Neural cell (in vitro differentiated cells): ENCODE measurements at regions not wholly inside any gene's neighbourhood (a gene's known extent, or its start where the extent isn't known, plus 50 kb on each side); places are given as distances from the start of the nearest gene placed in this dataset.

ENCODE experiments used
- EP300 ChIP-seq: fragments of 450-650 bp; conservative IDR thresholded peaks from 2 replicates; pipeline ENCODE4 v1.6.1; 2014; ENCODE audit warnings: antibody characterized with exemption, mild to moderate bottlenecking, moderate library complexity; ENCODE audit not compliant: poor library complexity, severe bottlenecking
- EZH2 ChIP-seq: fragments of 200-600, 300-800 bp; shearing (Covaris generic), sonication (generic); IDR thresholded peaks from 2 replicates; pipeline ENCODE4 v1.6.1; 2014; ENCODE audit warnings: antibody characterized with exemption, low read length, borderline replicate concordance, mild to moderate bottlenecking; ENCODE audit not compliant: insufficient read depth, poor library complexity, severe bottlenecking
- POLR2AphosphoS5 ChIP-seq: IDR thresholded peaks from 2 replicates; pipeline ENCODE4 v1.6.1; 2012
- REST ChIP-seq: IDR thresholded peaks from 2 replicates; pipeline ENCODE4 v1.6.1; 2012; ENCODE audit warnings: borderline replicate concordance
- TAF1 ChIP-seq: IDR thresholded peaks from 2 replicates; pipeline ENCODE4 v1.6.1; 2012; ENCODE audit warnings: low read depth
- TF ChIP-seq, protein P1 (sequence below): fragments of 450-650 bp; IDR thresholded peaks from 2 replicates; pipeline ENCODE4 v1.5.1; 2014; ENCODE audit warnings: antibody characterized with exemption, mild to moderate bottlenecking, moderate library complexity; ENCODE audit not compliant: poor library complexity, severe bottlenecking

DNA sequence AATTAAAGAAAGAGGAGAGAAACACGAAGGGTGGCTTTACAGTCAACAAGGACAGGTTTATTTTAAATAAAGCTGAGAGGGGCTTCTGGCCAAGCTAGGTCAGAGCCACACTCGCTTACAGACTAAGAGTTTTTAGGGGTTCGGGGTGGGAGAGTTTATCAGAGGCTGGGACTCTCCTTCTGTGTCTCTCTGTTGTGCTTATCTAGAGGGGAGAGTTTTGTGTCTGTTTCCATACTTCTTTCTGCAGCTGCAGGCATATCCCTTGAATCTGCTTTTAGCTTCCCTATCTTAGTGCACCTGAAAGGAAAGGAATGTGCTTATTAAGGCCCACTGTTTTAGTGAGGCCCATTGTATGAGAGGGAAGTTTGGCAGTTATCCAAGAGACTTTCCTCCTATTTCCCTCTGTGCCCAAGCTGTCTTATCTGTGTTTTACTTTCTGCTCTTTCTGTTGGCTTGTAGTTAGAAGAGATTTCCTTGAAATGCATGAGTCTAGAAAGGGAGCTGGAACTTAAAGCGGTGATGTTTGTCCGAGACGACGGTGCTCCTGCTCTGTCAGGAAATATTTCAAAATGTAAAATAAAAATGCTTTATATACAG is 275.3 kb downstream of the KCTD12 start:
- TF ChIP-seq EP300 (no peak), EZH2 (no peak), REST (no peak), POLR2AphosphoS5 (no peak), TAF1 (no peak)
- TF ChIP-seq, protein P1, sequence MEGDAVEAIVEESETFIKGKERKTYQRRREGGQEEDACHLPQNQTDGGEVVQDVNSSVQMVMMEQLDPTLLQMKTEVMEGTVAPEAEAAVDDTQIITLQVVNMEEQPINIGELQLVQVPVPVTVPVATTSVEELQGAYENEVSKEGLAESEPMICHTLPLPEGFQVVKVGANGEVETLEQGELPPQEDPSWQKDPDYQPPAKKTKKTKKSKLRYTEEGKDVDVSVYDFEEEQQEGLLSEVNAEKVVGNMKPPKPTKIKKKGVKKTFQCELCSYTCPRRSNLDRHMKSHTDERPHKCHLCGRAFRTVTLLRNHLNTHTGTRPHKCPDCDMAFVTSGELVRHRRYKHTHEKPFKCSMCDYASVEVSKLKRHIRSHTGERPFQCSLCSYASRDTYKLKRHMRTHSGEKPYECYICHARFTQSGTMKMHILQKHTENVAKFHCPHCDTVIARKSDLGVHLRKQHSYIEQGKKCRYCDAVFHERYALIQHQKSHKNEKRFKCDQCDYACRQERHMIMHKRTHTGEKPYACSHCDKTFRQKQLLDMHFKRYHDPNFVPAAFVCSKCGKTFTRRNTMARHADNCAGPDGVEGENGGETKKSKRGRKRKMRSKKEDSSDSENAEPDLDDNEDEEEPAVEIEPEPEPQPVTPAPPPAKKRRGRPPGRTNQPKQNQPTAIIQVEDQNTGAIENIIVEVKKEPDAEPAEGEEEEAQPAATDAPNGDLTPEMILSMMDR = no peak
